ENCODE measurements at regions not wholly inside any gene's neighbourhood (a gene's known extent, or its start where the extent isn't known, plus 50 kb on each side); places are given as distances from the start of the nearest gene placed in this dataset.

GRCh38 chr7:17456541-17456940 lies 158.1 kb downstream of the AHR start:
- Histone ChIP-seq H4K20me1 (ENCODE audit: insufficient read depth) (no peaks in the 10 kb centered on the region), H3K4me1 (ENCODE audit: control insufficient read depth in 1 of 2, insufficient read depth in 2 of 2, low read length in 2 of 2) (no peaks in the 10 kb centered on the region), H3K36me3 (ENCODE audit: control insufficient read depth in 1 of 2, insufficient read depth in 2 of 2, low read length in 2 of 2) (no peaks in the 10 kb centered on the region), H3K79me2 (ENCODE audit: insufficient read depth, low read length) (no peaks in the 10 kb centered on the region), H3K4me2 (ENCODE audit: low read length) (no peak overlapping the region), H3K4me3 (replicated peaks in 1 of 2; ENCODE audit: low read depth in 1 of 2, low read length in 2 of 2) (no peak overlapping the region), H2AFZ (ENCODE audit: low read depth, low read length, poor library complexity, severe bottlenecking) (no peak overlapping the region), H3K9me3 (ENCODE audit: control insufficient read depth in 1 of 2, insufficient read depth in 1 of 2, low read depth in 1 of 2, low read length in 2 of 2) (no peaks in the 10 kb centered on the region), H3K27me3 (ENCODE audit: insufficient read depth, low read length) (no peaks in the 10 kb centered on the region), H3K27ac (ENCODE audit: low read depth, low read length) (no peak overlapping the region), H3K9ac (ENCODE audit: low read length) (no peak overlapping the region), H3K9me2 (ENCODE audit: insufficient read depth) (no peaks in the 10 kb centered on the region)
- TF ChIP-seq ZBTB33 (IDR thresholded peaks at IDR 0.05; ENCODE audit: extremely low read depth, insufficient replicate concordance, low read length), result no peak
- DNase-seq (ENCODE audit: low read depth, low spot score) (no peak), ATAC-seq (no peak)
- no TSS peak for BruUV-seq (replicated peaks)
- CTCF ChIA-PET, result no interaction called here
- RAD21 ChIA-PET (ENCODE audit: low non-redundant PET in 1 of 2, low total read pairs in 2 of 2, uncharacterized antibody in 2 of 2, unreplicated experiment in 2 of 2), result no interaction called here
- intact Hi-C loops (cut with micrococcal nuclease), result no loop called here
- POLR2A ChIA-PET, result no interaction called here

GRCh38 chr7:17460001-17460400 lies 161.5 kb downstream of the AHR start:
- POLR2A ChIA-PET, result no interaction called here
- Histone ChIP-seq H2AFZ (ENCODE audit: low read depth, low read length, poor library complexity, severe bottlenecking) (no peak overlapping the region), H3K36me3 (ENCODE audit: control insufficient read depth in 1 of 2, insufficient read depth in 2 of 2, low read length in 2 of 2) (no peaks in the 10 kb centered on the region), H4K20me1 (ENCODE audit: insufficient read depth) (no peaks in the 10 kb centered on the region), H3K4me3 (replicated peaks in 1 of 2; ENCODE audit: low read depth in 1 of 2, low read length in 2 of 2) (no peak overlapping the region), H3K27ac (ENCODE audit: low read depth, low read length) (no peak overlapping the region), H3K27me3 (ENCODE audit: insufficient read depth, low read length) (no peaks in the 10 kb centered on the region), H3K9me3 (ENCODE audit: control insufficient read depth in 1 of 2, insufficient read depth in 1 of 2, low read depth in 1 of 2, low read length in 2 of 2) (no peaks in the 10 kb centered on the region), H3K4me1 (ENCODE audit: control insufficient read depth in 1 of 2, insufficient read depth in 2 of 2, low read length in 2 of 2) (peaks cover 2 to 5% of the 10 kb centered on the region in 2 experiments; a peak in 2 of 4 replicates), H3K9ac (ENCODE audit: low read length) (no peak overlapping the region), H3K9me2 (ENCODE audit: insufficient read depth) (no peaks in the 10 kb centered on the region), H3K79me2 (ENCODE audit: insufficient read depth, low read length) (no peaks in the 10 kb centered on the region), H3K4me2 (ENCODE audit: low read length) (no peak overlapping the region)
- BruUV-seq (replicated peaks), result no TSS peak
- CTCF ChIA-PET, result no interaction called here
- RAD21 ChIA-PET (ENCODE audit: low non-redundant PET in 1 of 2, low total read pairs in 2 of 2, uncharacterized antibody in 2 of 2, unreplicated experiment in 2 of 2), result no interaction called here
- DNase-seq (ENCODE audit: low read depth, low spot score) (no peak), ATAC-seq (no peak)
- intact Hi-C loops (cut with micrococcal nuclease), result no loop called here
- TF ChIP-seq ATF3 (IDR thresholded peaks at IDR 0.05), result no peak
- no peak for TF ChIP-seq CBX3 (IDR thresholded peaks at IDR 0.05; ENCODE audit: low read depth)
- TF ChIP-seq POLR2AphosphoS5 (IDR thresholded peaks at IDR 0.05; ENCODE audit: low read depth, low read length), result no peak
